OCI-LY7 (cell line): ENCODE measurements at regions not wholly inside any gene's neighbourhood (a gene's known extent, or its start where the extent isn't known, plus 50 kb on each side); places are given as distances from the start of the nearest gene placed in this dataset.

ENCODE experiments used
- BruUV-seq: library from RNA; stranded (reverse); fragments of 400-500 nt; replicated peaks from 2 replicates; lab custom pipeline; 2021; lab: Mats Ljungman, UMichigan
- CTCF ChIA-PET: fragments of 300-600 bp; sonication (Branson Sonifier 250); formaldehyde crosslinking; loops from one replicate; lab custom pipeline; 2022; ENCODE audit warnings: antibody characterized with exemption; ENCODE audit not compliant: unreplicated experiment; lab: Charles Lee
- POLR2A ChIA-PET: fragments of 300-600 bp; sonication (Branson Sonifier 250); formaldehyde crosslinking; loops from one replicate; lab custom pipeline; 2022; ENCODE audit warnings: antibody characterized with exemption; lab: Charles Lee
- DNase-seq: peaks from one replicate; pipeline ENCODE4 v3.0.0-alpha.2; 2015; ENCODE audit warnings: low spot score
- H2AFZ ChIP-seq: fragments of 200-600 bp; sonication (generic), shearing (Covaris generic); 2 replicates; pipeline ENCODE4 v1.6.1; 2014; ENCODE audit warnings: mild to moderate bottlenecking, antibody characterized with exemption, low read length, moderate library complexity
- H3K27ac ChIP-seq: fragments of 200-600 bp; sonication (generic); 2 replicates; pipeline ENCODE4 v1.5.1; 2014; ENCODE audit warnings: mixed run types, low read depth, mild to moderate bottlenecking, moderate library complexity, low read length, inconsistent platforms; ENCODE audit not compliant: poor library complexity, severe bottlenecking
- H3K36me3 ChIP-seq: fragments of 200-600 bp; sonication (generic); 2 replicates; pipeline ENCODE4 v1.6.1; 2014; ENCODE audit warnings: mild to moderate bottlenecking, antibody characterized with exemption, low read length, moderate library complexity, mixed read lengths; ENCODE audit not compliant: insufficient read depth
- H3K4me1 ChIP-seq: fragments of 200-600 bp; sonication (generic); 2 replicates; pipeline ENCODE4 v1.5.1; 2014; ENCODE audit warnings: mild to moderate bottlenecking, low read length; ENCODE audit not compliant: insufficient read depth, poor library complexity, severe bottlenecking
- H3K4me2 ChIP-seq: fragments of 200-600 bp; sonication (generic); 2 replicates; pipeline ENCODE4 v1.6.1; 2014; ENCODE audit warnings: mild to moderate bottlenecking, low read length
- H3K4me3 ChIP-seq: fragments of 200-600 bp; sonication (generic); 2 replicates; pipeline ENCODE4 v1.5.1; 2014; ENCODE audit warnings: mild to moderate bottlenecking, low read depth, low read length; ENCODE audit not compliant: poor library complexity, severe bottlenecking
- H3K79me2 ChIP-seq: fragments of 200-600 bp; sonication (generic); 2 replicates; pipeline ENCODE4 v1.6.1; 2016; ENCODE audit warnings: low read depth, mild to moderate bottlenecking, low read length, moderate library complexity, mixed read lengths; ENCODE audit not compliant: insufficient read depth
- H3K9me2 ChIP-seq: fragments of 200-600 bp; sonication (generic); 2 replicates; pipeline ENCODE4 v1.6.1; 2016; ENCODE audit warnings: mild to moderate bottlenecking, low read length, mixed read lengths; ENCODE audit not compliant: insufficient read depth
- H3K9me3 ChIP-seq: fragments of 200-600 bp; sonication (generic); 2 replicates; pipeline ENCODE4 v1.6.1; 2014; ENCODE audit warnings: mild to moderate bottlenecking, mixed run types, low read length, mixed read lengths
- H4K20me1 ChIP-seq: fragments of 200-600 bp; sonication (generic); 2 replicates; pipeline ENCODE4 v1.6.1; 2014; ENCODE audit warnings: mild to moderate bottlenecking, antibody characterized with exemption, low read length, moderate library complexity, mixed read lengths; ENCODE audit not compliant: insufficient read depth
- EZH2phosphoT487 ChIP-seq: fragments of 200-600 bp; sonication (generic); IDR thresholded peaks from 2 replicates; pipeline ENCODE4 v1.6.1; 2018; ENCODE audit warnings: low read depth, borderline replicate concordance, mild to moderate bottlenecking, mixed run types, antibody characterized with exemption, low read length, moderate library complexity, mixed read lengths
- intact Hi-C: fragments of 100-400 bp; cut with micrococcal nuclease; formaldehyde crosslinking; loops from one replicate; pipeline ENCODE4 v1.10.0; 2022; ENCODE audit not compliant: unreplicated experiment
- TF ChIP-seq, protein P1 (sequence below): fragments of 200-600 bp; sonication (generic); conservative IDR thresholded peaks from 2 replicates; pipeline ENCODE4 v1.5.1; 2014; ENCODE audit warnings: mild to moderate bottlenecking, antibody characterized with exemption, low read length, moderate library complexity, mixed read lengths

DNA sequence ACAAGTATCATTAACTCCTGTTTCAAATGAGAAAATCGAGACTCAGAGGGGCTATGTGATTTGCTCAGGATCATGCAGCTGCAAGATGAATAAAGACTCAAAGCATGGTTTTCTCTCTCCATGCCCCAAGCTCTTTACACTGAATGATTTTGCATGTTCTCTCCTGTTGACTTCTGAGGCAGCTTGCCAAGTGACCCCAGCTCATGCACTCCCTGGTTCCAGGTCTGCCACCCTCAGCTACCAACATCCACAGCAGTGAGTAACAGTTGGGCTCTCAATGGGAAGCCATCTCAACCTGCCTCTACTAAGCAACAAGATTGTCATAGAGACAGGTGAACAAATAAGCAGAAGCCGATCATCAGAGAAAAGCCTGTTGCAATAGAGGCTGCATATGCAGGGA is 116.9 kb upstream of the GADL1 start:
- no peak overlapping the region for H3K27ac ChIP-seq
- CTCF ChIA-PET = no interaction called here
- H3K79me2 ChIP-seq = no peaks in the 10 kb centered on the region
- POLR2A ChIA-PET = no interaction called here
- H3K9me3 ChIP-seq = no peaks in the 10 kb centered on the region
- no peaks in the 10 kb centered on the region for H4K20me1 ChIP-seq
- intact Hi-C loops = no loop called here
- no peak overlapping the region for H2AFZ ChIP-seq
- H3K36me3 ChIP-seq = no peaks in the 10 kb centered on the region
- H3K4me1 ChIP-seq = no peaks in the 10 kb centered on the region
- no peak overlapping the region for H3K4me3 ChIP-seq
- no peaks in the 10 kb centered on the region for H3K9me2 ChIP-seq
- no peak overlapping the region for H3K4me2 ChIP-seq
- DNase-seq = no peak
- BruUV-seq = no TSS peak
- TF ChIP-seq, protein P1, sequence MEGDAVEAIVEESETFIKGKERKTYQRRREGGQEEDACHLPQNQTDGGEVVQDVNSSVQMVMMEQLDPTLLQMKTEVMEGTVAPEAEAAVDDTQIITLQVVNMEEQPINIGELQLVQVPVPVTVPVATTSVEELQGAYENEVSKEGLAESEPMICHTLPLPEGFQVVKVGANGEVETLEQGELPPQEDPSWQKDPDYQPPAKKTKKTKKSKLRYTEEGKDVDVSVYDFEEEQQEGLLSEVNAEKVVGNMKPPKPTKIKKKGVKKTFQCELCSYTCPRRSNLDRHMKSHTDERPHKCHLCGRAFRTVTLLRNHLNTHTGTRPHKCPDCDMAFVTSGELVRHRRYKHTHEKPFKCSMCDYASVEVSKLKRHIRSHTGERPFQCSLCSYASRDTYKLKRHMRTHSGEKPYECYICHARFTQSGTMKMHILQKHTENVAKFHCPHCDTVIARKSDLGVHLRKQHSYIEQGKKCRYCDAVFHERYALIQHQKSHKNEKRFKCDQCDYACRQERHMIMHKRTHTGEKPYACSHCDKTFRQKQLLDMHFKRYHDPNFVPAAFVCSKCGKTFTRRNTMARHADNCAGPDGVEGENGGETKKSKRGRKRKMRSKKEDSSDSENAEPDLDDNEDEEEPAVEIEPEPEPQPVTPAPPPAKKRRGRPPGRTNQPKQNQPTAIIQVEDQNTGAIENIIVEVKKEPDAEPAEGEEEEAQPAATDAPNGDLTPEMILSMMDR = no peak
- no peak for TF ChIP-seq EZH2phosphoT487

DNA sequence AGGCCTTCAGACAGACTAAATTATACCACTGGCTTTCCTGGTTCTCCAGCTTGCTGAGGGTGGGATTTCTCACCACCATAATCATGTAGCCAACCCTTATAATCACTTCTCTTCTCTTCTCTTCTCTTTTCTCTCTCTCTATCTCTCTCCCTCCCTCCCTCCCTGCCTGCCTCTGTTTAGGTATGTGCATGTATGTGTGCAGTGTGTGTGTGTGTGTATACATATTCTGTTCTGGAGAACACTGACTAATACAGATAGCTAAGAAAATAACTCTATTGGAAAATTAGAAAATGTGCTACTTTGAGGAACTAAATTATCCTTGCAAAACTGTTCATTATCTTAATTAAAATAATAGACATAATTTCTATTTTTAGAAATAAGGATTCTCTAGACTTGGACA is 118.6 kb upstream of the GADL1 start:
- Histone ChIP-seq H3K36me3 (no peaks in the 10 kb centered on the region), H3K4me2 (no peak overlapping the region), H3K4me3 (no peak overlapping the region), H3K9me2 (no peaks in the 10 kb centered on the region), H3K9me3 (no peaks in the 10 kb centered on the region), H4K20me1 (no peaks in the 10 kb centered on the region), H3K79me2 (no peaks in the 10 kb centered on the region), H3K4me1 (no peaks in the 10 kb centered on the region), H3K27ac (no peak overlapping the region), H2AFZ (no peak overlapping the region)
- TF ChIP-seq, protein P1 = no peak
- TF ChIP-seq EZH2phosphoT487 = no peak
- no TSS peak for BruUV-seq
- POLR2A ChIA-PET = interaction anchor here (0.6 kb wide), 1 partner anchor 751 kb away, joined by 3 read pairs; no protein-coding TSS in a partner anchor
- intact Hi-C loops = no loop called here
- CTCF ChIA-PET = no interaction called here
- no peak for DNase-seq

DNA sequence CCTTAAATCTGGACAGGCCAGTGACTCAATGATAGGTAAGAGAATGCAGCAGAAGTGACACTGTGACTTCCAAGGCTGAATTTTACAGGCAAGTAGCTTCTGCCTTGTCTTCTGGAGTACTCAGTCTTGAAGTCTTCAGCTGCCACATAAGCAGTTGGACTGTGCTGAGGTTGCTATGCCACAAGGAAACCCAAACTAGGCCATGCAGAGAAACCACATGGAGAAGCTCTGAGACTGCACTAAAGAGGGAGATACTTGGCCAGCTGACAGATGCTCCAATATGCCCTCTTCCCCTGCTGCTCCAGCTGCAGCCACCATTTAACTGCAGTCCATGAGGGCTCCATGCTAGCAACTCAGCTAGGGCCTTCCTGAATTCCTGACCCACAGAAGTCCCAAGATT is 119.4 kb upstream of the GADL1 start:
- Histone ChIP-seq H2AFZ (no peak overlapping the region), H3K4me1 (no peaks in the 10 kb centered on the region), H3K4me3 (no peak overlapping the region), H3K27ac (no peak overlapping the region), H3K9me2 (no peaks in the 10 kb centered on the region), H4K20me1 (no peaks in the 10 kb centered on the region), H3K4me2 (no peak overlapping the region), H3K36me3 (no peaks in the 10 kb centered on the region), H3K9me3 (no peaks in the 10 kb centered on the region), H3K79me2 (no peaks in the 10 kb centered on the region)
- ChIA-PET CTCF (no interaction called here), POLR2A (interaction anchor here (0.6 to 0.8 kb wide), 3 partner anchors 9 to 1723 kb away, joined by 3 to 4 read pairs (median 3); no protein-coding TSS in a partner anchor)
- TF ChIP-seq, protein P1 = no peak
- TF ChIP-seq EZH2phosphoT487 = no peak
- intact Hi-C loops = no loop called here
- DNase-seq = no peak
- no TSS peak for BruUV-seq
